IPS-NIHi7 (cell line): ENCODE measurements at regions not wholly inside any gene's neighbourhood (a gene's known extent, or its start where the extent isn't known, plus 50 kb on each side); places are given as distances from the start of the nearest gene placed in this dataset.
"Not testable (repeated sequence)": the region's sequence is repeated elsewhere in the genome, so short reads cannot be mapped to it uniquely, and the experiment has no call there.

ENCODE experiments used
- DNase-seq: peaks from one replicate; pipeline ENCODE4 v3.0.0; 2012; ENCODE audit warnings: mixed read lengths; ENCODE audit errors: extremely low spot score

DNA sequence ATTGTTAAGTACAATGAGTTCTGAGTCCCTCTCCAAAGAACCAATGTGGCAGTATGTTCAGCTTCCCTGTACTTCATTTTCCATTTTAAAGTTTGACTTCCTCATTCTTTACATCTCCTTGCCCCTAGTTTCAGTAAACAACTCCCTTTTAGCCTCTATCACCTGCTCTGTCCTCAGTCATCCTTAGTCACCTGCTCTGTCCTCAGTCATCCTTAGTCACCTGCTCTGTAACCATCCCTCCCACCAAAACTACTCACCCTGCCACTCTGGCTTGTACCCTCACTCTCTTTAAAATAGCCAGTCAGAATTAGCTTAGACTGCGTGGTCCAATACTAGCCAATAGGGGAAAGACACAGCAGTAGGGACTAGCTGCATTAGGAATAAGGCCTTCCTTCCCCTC lies 259.9 kb upstream of the TBL1XR1 start:
- DNase-seq: not testable (repeated sequence)

DNA sequence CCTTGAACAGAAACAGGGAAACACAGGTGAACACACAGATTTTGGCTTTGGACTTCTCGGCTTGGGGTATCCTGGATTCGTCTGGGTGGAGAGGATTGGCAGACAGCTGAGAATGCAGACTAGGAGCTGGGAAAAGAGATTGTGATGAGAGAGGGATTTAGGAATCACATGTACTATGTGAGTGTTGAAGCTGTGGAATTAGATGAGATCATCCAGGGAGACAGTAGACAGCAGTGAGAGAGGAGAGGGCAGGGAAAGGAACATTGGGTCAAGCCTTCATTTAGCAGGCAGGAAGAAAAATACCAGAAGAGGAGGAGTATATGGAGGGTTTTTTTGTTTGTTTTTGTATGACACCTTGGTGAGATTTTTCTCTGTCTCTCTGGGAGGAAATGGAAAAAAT lies 262.1 kb upstream of the TBL1XR1 start:
- no peak for DNase-seq

DNA sequence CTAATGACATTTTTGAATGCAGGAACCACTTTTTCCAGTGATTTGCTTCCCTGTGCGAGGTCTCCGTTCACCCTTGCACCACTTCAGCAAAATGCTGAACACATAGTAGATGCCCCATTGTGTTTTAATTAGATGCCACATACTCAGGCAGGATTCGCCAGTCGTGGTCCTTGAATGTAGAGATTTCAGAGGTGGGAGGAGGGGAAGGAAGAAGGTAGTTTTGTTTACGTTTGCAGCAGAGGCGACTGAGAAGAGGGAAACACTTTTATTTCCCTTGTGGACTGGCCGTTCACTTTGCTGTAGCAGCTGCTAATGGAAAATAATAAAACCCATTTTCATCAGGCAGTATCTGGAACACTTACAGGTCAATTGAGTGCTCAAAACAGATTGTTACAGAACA lies 262.8 kb upstream of the TBL1XR1 start:
- DNase-seq: peak; percentile 32

DNA sequence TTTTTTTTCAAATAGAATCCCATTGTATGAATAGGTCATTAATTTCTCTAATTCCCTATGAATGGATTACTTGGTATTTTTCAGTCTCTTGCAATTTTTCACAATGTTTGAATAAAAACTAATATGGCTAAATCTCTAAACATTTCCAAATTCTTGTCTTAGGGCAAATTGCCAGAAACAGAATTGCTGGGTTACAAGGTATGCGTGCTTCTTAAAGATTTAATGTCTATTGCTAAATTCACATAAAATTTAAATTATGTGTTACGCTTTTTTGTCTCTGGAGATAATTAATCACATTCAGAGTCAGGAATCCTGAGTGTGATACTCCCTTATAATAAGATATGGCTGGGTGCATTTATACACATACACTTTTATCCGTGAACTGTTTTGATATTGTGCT lies 264.5 kb upstream of the TBL1XR1 start:
- no peak for DNase-seq

DNA sequence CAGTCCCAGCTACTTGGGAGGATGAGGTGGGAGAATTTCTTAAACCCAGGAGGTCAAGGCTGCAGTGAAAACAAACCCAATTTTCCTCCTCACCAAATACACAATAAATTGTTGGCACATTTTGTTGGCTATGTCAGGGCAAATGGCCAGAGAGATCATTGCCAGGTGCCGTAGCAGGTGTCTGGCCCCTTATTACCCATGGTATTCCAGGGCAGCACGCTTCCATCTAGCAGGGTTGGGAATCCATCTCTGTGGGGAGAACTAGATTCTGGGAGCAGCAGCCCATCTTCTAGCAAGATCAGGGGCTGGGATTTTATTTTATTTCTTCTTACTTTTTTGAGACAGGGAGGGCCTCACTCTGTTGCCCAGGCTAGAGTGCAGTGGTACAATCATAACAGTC lies 266.1 kb upstream of the TBL1XR1 start:
- DNase-seq: not testable (repeated sequence)

DNA sequence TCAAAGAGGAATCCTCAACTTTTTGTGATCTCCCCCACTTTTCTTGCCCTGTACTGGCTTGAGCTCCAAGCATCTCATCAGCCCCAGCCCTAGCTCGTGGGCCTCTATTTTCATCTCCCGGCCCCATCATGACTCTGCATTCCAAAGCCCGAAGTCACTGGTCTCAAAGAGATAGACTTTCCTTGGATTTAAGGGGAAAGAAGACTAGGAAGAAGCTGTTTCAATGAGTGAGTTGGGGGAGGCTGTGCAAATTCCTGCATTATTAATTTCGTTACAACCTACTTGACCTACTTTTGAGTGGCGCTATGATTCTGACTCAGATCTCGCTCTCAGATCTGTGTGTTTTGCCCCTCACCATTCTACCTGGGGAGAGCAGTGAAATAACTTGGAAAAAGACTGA lies 266.6 kb upstream of the TBL1XR1 start:
- peak; percentile 32 for DNase-seq

DNA sequence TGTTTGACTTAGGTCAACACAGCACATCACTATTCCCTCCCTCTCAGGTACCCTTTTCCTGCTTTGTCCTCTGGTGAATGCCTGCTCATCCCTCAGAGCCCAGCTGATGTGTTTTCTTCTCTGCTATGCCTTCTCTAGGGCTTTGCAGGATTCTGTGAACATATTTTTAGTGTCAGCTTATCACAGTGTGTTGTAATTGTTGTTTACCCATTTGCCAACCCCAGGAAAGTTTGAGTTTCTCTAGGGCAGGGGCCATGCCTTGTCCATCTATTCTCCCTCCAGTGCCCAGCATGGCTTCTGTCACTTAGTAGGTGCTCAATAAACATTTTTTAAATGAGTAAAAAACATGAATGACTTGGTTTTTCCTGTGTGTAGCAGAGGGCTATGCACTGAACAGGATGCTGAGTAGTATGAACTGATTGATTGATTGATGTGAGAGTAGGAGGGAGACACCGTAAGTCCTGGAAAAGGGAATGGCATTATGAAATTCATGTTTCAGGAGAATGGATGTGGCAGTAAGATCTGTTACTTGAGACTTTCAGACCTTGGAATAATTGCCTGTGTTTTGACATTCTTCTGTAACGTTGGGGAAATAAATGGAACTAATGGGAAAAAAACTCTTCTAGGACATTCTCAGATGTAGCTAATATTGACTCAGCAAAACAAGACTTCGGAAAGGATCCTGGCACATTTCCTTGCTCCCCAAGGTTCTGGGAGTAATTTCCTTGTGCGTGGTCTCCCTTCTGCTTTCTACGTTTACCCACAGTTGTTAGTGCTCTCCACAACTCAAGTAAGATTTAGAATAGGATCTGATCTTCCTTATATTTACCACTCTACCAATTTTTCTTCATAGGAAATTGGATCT lies 267.3 kb upstream of the TBL1XR1 start:
- DNase-seq: no peak

DNA sequence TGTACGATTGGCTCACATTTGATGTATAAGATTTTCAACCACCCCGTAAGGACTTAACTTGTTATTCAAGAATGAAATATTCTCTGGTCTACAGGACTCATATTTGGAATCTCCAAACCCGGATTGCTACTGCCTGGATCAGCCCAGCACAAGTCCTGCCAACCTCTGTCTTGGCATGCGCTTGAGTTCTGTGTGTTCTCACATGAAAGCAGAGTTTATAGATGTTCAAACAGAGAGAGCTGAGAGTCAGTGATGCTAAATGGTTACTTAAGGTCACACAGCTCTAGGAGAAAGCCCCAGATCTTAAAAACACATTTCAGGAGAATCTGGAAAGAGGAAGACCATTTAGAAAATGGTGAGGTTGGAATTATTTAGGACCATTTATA lies 268.0 kb upstream of the TBL1XR1 start:
- DNase-seq: no peak

DNA sequence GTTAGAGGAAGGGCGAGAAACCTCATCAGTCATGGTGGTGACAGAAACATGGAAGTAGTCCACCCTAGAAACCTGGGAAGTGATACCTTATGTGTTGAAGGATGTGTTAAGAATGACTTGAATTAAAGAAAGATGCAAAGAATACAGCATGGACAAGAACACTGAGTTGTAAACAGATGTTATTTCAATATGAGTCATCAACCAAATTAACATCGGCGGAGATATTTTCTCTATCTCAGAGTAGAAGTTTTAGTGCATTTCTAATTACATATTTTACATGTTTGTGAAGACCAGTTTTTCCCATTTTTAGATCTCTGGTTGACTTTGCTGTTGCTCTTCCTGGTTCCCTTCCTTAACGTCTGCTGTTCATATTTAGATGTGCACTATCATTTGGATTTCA lies 268.8 kb upstream of the TBL1XR1 start:
- DNase-seq: no peak

DNA sequence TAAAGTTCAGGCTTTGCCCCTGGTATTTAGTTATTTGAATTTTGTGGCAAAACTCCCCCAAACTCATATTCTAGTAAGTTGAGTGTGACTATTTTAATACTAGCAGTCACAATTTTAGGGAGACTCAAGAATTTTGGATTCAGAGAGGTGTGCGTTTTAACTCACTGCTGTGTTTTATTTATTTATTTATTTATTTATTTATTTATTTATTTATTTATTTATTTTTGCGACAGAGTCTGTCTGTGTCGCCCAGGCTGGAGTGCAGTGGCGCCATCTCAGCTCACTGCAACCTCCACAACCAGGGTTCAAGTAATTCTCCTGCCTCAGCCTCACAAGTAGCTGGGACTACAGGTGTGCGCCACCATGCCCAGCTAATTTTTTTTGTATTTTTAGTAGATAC lies 269.3 kb upstream of the TBL1XR1 start:
- DNase-seq: not testable (repeated sequence)

DNA sequence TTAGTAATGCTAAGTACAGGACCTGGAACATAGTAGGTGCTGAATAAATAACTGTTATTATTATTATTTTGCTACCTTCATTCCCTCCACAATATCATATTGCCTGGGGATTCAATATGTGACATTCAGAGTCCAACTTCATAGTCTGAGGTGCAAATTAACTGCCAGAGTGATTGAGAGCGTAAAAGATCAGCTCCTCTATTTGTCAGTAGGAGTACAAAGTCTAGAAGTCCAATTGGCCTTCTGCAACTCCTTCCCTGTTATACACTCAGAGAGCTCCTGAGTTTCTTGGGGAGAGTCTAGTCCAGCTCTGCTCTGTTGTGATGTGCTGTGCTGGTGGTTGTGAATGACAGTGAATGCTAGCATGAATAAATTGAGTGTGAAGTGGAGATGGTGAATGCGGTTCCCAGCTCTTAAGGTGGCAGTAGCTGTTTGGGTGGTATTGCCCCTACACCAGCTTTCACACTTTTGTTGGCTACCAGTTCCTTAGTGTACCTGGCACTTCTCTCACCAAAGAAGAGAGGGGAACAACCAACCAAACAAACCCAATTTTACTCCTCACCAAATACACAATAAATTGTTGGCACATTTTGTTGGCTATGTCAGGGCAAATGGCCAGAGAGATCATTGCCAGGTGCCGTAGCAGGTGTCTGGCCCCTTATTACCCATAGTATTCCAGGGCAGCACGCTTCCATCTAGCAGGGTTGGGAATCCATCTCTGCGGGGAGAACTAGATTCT lies 270.1 kb upstream of the TBL1XR1 start:
- DNase-seq: no peak

DNA sequence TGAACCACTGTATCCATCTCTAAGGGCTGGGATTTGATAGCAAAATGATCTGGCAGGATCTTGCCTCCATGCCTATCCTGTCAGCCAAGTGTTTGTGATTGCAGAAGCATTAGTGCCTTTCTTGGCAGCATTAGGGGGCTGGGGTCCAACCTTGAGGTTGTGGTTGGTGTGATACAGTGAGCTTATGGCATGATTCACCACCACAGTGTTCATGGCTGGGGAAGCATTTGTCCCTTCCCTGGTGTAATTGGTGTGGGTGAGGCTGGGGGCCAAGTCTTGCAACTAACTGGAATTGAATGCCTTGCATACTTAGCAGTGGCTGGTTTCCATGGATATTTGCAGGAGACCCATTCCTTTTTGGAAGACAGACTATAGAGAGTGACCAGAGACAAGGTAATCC lies 271.0 kb upstream of the TBL1XR1 start:
- no peak for DNase-seq

DNA sequence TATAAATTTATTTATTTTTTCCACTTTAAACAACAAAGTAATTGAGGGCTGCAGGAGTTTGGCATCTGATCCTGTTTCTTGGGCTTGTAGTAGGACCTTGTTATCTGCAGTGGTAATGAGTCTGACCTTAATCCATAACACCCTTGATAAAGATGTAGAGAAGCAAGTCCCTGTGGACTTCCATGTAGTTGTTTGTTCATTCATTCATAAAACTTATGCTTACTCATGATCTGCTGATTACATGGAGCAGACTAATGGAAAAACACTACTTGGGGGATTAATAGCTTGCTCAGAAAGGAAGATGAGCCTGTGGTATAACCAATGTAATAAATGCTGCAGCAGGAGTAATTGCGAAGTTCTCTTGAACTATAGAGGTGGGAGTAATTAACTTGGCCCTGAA lies 271.5 kb upstream of the TBL1XR1 start:
- no peak for DNase-seq

DNA sequence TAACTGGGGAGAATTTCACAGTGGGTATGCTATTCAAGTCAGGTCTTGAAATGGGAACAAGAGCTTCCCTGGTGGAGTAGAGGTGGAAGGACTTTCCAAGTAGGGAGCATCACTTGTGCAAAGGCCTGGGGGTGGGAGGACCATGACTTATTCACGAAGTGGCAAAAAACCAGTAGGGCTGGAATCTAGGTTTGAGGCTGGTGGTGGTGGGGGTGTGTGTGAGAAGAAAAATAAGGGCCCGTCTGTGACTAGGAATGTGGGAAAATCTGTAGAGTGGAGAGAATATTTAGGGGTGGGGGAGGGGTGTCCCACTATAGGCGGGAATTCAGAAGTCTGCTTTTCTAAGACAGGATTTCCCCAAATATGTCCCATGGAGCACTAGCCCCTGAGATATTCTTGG lies 271.9 kb upstream of the TBL1XR1 start:
- DNase-seq: no peak

DNA sequence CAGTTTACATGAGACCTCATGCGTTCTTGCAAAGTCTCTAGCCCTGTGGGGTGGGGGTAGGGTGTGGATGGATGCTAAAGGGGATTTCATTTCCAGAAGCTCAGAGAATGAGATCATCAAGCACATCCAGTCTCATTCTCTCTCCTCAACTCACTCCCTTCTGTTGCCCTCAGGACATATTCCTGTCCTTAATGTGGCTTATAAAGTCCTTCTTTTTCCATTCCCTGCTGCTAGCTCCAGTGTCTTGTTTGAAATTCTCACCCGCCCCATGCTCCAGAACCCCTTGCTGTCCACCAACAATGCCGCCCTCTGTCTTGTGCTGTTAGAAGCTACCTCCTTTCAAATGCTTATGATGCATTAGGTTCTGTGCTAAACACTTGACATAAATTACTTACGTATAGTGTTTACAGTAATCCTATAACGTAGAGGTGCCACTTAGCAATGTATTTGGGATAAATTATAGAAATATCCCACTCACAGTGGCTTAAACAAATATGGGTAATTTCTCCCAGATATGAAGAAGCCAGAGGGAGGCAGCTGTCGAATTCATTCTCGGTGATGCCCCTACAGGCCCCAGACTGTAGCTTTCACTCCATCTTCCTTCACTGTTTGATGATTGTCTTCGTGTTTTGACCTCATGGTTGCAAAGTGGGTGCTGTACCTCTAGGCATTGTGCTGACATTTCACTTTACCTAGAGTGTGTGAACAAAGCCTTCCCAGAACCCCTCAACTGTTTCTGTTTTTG lies 273.1 kb upstream of the TBL1XR1 start:
- DNase-seq: no peak

DNA sequence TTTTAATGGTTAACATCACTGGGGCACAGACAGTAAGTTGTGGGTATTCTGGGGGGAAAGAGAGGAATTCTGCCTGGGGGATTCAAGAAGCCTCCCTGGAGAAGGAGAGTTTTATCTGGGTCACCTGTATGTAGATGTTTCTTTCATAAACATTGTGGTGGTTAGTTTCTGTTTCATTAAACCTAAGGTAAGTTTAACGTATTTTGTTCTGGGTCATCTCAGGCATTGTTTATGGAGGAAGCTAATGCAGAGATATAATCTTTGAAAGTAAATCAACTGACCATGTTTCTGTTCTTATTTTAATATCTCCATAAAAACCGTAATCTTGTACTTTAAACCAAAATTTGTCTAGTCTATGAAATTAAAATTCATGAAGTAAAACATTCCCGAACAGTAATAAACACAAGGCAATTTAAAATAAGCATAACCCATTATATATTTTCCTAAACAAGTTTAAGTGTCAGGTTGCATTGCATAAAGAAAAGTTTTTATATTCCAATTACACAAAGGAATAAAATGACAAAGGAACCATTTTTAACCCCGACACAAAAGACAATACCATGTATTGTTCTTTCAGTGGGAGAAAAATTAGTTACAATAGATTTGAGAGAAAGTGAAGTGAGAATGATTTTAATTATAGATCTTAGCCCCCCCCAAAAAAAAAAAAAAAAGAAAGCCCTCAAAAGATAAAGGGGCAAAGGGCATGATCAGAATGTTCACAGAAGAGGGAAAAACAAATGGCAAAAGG lies 274.6 kb upstream of the TBL1XR1 start:
- DNase-seq: no peak

DNA sequence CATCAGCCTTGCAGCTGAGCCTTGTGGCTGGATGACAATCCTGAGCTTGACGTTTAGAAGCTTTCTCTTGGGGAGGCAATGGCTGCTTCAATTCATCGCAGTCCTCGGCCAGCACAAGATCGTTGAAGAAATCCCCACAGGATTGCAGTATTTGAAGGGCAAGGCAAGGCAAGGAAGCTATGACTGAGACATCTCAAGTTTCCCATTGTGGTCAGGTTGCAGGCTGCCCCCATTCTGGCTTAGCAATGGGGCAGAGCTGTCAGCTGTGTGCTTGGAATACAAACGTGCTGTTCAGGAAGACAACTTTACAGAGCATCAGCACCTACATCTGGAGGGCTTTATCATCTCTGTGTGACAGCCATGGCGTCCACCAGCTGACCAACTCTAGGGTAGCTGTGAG lies 275.9 kb upstream of the TBL1XR1 start:
- DNase-seq: no peak

DNA sequence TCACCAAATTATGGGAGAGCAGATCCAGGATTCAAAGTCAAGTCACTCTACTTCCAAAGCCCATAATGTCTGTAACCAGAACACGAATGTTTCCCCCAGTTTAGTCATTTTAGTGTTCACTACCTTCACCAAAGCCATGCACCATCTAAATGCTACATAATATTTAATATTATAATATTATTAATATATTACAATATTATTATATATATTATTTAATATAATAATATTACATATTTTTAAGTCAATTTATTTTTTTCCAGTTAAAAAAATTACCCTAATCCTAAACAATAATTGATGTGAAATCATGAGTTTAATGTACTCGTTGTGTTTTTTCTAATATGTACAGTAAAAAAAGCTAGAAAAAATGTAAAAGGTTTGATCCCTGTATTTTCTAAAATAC lies 276.6 kb upstream of the TBL1XR1 start:
- no peak for DNase-seq

DNA sequence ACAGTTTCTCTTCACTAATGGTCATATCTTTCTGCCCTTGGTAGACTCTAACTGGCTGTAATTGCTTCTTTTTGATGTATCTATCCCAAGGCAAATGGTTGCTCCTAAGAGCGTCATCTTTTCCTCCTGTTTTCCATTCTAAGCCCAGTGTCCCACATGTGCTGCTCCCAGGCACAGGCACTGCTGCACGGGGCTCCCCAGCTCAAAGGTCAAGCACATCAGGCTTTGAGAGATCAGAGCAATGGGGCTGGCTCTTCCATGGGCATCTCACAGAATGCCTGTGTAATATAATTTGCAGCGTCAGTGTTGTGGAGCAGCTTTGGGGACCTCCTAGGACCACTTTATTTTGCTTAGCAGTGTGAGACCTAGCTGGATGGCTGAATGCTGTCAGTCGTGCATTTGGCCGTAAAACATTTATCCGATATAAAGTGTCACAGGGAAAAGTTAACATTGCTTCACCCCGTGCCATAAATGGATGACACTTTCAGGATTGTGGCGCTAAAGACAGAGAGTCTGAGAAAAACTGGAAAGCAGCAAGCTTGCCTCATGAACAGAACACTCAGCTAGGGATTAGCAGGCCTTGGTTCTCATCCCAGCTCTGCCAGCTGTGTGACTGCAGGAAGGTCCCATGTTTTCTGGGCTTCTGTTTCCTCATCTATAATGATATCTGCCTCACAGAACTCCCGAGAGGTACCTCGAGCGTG lies 277.5 kb upstream of the TBL1XR1 start:
- DNase-seq: no peak

DNA sequence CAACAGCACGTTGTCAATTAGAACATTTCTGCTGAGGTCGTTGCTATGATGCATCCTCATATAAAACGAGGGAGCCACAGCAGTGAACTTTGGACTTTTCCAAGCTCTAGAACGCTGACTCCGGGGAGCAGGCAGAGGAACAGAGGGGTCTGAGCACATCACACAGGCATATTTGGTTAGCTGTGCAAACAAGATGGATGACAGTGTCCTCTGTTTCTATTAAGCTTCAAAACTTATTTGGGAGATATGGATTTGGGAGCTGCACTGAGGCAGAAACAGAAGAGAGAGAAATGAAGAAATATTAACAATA lies 278.0 kb upstream of the TBL1XR1 start:
- DNase-seq: no peak

DNA sequence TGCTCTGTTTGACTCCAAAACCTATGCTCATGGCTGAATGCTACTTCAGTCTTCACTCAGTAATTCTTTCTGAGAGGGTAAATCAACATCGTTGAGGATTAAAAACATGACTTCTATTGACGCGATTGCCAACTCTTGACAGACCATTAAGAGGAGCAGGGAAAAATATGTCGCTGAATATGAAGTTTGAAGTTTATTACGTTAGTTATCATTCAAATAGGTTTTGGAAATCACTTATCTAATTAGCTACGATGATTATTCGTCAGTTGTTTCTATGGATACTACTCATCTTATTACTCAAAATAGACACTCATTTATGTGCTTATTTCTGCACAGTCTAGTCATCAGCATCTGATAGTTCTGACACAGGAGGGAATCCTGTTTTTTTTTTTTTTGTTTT lies 279.2 kb upstream of the TBL1XR1 start:
- DNase-seq: no peak
